K562 (cell line): ENCODE measurements at regions not wholly inside any gene's neighbourhood (a gene's known extent, or its start where the extent isn't known, plus 50 kb on each side); places are given as distances from the start of the nearest gene placed in this dataset.

Experiments used
- ATAC-seq: fragments of 200-7000 bp; cut with Tn5 transposase; 3 replicates; pipeline ENCODE4 v1.9.1; 2020; ENCODE audit warnings: moderate library complexity
- BruUV-seq: library from RNA; stranded (reverse); fragments of 400-500 nt; replicated peaks from 2 replicates; lab custom pipeline; 2021; lab: Mats Ljungman, UMichigan
- CTCF ChIA-PET: fragments of 300-600 bp; formaldehyde crosslinking; extraction: SDS; loops from one replicate; lab custom pipeline; 2021; ENCODE audit warnings: low intra/inter-chr PET ratio; lab: Yijun Ruan, JAX
- POLR2A ChIA-PET: fragments of 300-600, 350-650 bp; sonication (Branson Sonifier 250); formaldehyde crosslinking; extraction: SDS; loops from one replicate; lab custom pipeline; 2021; ENCODE audit warnings: antibody characterized with exemption, inconsistent platforms; lab: Yijun Ruan, JAX
- DNase-seq, 4 experiments: peaks; one replicate each; pipeline versions ENCODE4 v3.0.0 to v3.0.0-alpha.2; 2011 to 2018; ENCODE audit warnings: low spot score in 3 of 4, mixed read lengths in 3 of 4; ENCODE audit errors: extremely low read depth in 1 of 4
- FAIRE-seq: peaks from 2 replicates; lab custom pipeline; 2011; peaks lifted over from hg19 to GRCh38; lab: Jason Lieb, UNC
- H2AFZ ChIP-seq: 2 replicates; pipeline ENCODE4 v1.6.0; 2011; ENCODE audit warnings: low read depth, low read length, control low read depth, inconsistent platforms
- H3K27ac ChIP-seq: fragments of 200-600 bp; 3 replicates; pipeline ENCODE4 v1.8.0; 2011; ENCODE audit warnings: low read depth, mild to moderate bottlenecking, control low read depth, inconsistent platforms, low read length, moderate library complexity, mixed read lengths; ENCODE audit errors: extremely low read depth
- H3K27me3 ChIP-seq, 2 experiments: fragments of 300-600 bp in 1 of 2; 2 replicates in 1 of 2; 3 replicates in 1 of 2; pipeline versions ENCODE4 v1.6.0 to v1.8.0; 2011; ENCODE audit warnings: inconsistent platforms in 2 of 2, low read length in 2 of 2, mild to moderate bottlenecking in 1 of 2, mixed read lengths in 1 of 2, moderate library complexity in 1 of 2; ENCODE audit not compliant: control insufficient read depth in 2 of 2, insufficient read depth in 2 of 2
- H3K36me3 ChIP-seq: fragments of 300-600 bp; 3 replicates; pipeline ENCODE4 v1.8.0; 2011; ENCODE audit warnings: mild to moderate bottlenecking, low read length, inconsistent platforms; ENCODE audit not compliant: control insufficient read depth, insufficient read depth
- H3K4me1 ChIP-seq, 2 experiments: fragments of 200-600 bp in 1 of 2; replicated peaks in 1 of 2; 2 replicates in 1 of 2; 3 replicates in 1 of 2; pipeline versions ENCODE4 v1.5.1 to v1.8.0; 2011; ENCODE audit warnings: inconsistent platforms in 2 of 2, low read length in 2 of 2, mild to moderate bottlenecking in 1 of 2, mixed read lengths in 1 of 2, moderate library complexity in 1 of 2; ENCODE audit not compliant: control insufficient read depth in 2 of 2, insufficient read depth in 2 of 2
- H3K4me2 ChIP-seq: 2 replicates; pipeline ENCODE4 v1.6.1; 2011; ENCODE audit warnings: low read length, control low read depth, inconsistent platforms, mixed read lengths; ENCODE audit not compliant: insufficient read depth
- H3K4me3 ChIP-seq: fragments of 200-600 bp; sonication (generic), shearing (Covaris generic); 2 replicates; pipeline ENCODE4 v1.5.1; 2016; ENCODE audit warnings: control low read depth, inconsistent platforms
- H3K79me2 ChIP-seq: fragments of 200-600 bp; 3 replicates; pipeline ENCODE4 v1.8.0; 2011; ENCODE audit warnings: low read length, inconsistent platforms; ENCODE audit not compliant: control insufficient read depth, insufficient read depth
- H3K9ac ChIP-seq, 2 experiments: 2 replicates each; pipeline versions ENCODE4 v1.6.0 to v1.6.1; 2011; ENCODE audit warnings: low read depth in 2 of 2, low read length in 2 of 2, control low read depth in 1 of 2, inconsistent platforms in 1 of 2, mild to moderate bottlenecking in 1 of 2, mixed read lengths in 1 of 2; ENCODE audit not compliant: insufficient read depth in 1 of 2
- H3K9me1 ChIP-seq: one replicate; pipeline ENCODE4 v1.6.0; 2011; ENCODE audit warnings: inconsistent platforms, mild to moderate bottlenecking, low read length, moderate library complexity; ENCODE audit not compliant: control insufficient read depth, insufficient read depth
- H3K9me3 ChIP-seq: replicated peaks from 2 replicates; pipeline ENCODE4 v1.5.1; 2011; ENCODE audit warnings: low read depth, low read length, inconsistent platforms; ENCODE audit not compliant: control insufficient read depth, insufficient read depth
- H4K20me1 ChIP-seq: replicated peaks from 2 replicates; pipeline ENCODE4 v1.6.1; 2011; ENCODE audit warnings: low read length, inconsistent platforms, mixed read lengths; ENCODE audit not compliant: control insufficient read depth, insufficient read depth
- FOS ChIP-seq: IDR thresholded peaks from 3 replicates; pipeline ENCODE4 v1.6.1; 2011; ENCODE audit not compliant: insufficient read length; ENCODE audit errors: extremely low read depth
- GTF2B ChIP-seq: IDR thresholded peaks from 2 replicates; pipeline ENCODE4 v1.6.1; 2011; ENCODE audit not compliant: insufficient read length; ENCODE audit errors: extremely low read depth
- ILK ChIP-seq: fragments of 450-650 bp; IDR thresholded peaks from 2 replicates; pipeline ENCODE4 v1.6.1; 2016; ENCODE audit warnings: missing genetic modification characterization, low read depth, mild to moderate bottlenecking, missing compliant biosample characterization, moderate library complexity, borderline replicate concordance
- MLLT1 ChIP-seq, 2 experiments: fragments of 450-650 bp; IDR thresholded peaks; 2 replicates each; pipeline ENCODE4 v1.6.1; 2016
- NBN ChIP-seq: fragments of 450-650 bp; IDR thresholded peaks from 2 replicates; pipeline ENCODE4 v1.6.1; 2016; ENCODE audit warnings: low read depth, mild to moderate bottlenecking
- RREB1 ChIP-seq: fragments of 250-450 bp; sonication (Bioruptor Pico); IDR thresholded peaks from 2 replicates; pipeline ENCODE4 v1.4.0; 2020
- SMARCB1 ChIP-seq: IDR thresholded peaks from 2 replicates; pipeline ENCODE4 v1.6.1; 2011; ENCODE audit warnings: improper control_type of control experiment, low read depth; ENCODE audit not compliant: insufficient read length
- TAF15 ChIP-seq: fragments of 200-400 bp; formaldehyde crosslinking; IDR thresholded peaks from 2 replicates; pipeline ENCODE4 v1.6.1; 2017; ENCODE audit warnings: mild to moderate bottlenecking, low read depth, low read length, moderate library complexity
- TEAD1 ChIP-seq, 2 experiments: fragments of 450-650 bp in 1 of 2; sonication (generic) in 1 of 2; formaldehyde crosslinking; IDR thresholded peaks; 2 replicates each; pipeline versions ENCODE4 v1.4.0 to v1.8.0; 2020 to 2022; ENCODE audit warnings: mild to moderate bottlenecking in 2 of 2, missing genetic modification reagents in 1 of 2
- ZBTB9 ChIP-seq: fragments of 450-650 bp; formaldehyde crosslinking; IDR thresholded peaks from 2 replicates; pipeline ENCODE4 v1.4.0; 2020; ENCODE audit warnings: mild to moderate bottlenecking, moderate library complexity
- ZNF347 ChIP-seq: fragments of 450-650 bp; formaldehyde crosslinking; IDR thresholded peaks from 2 replicates; pipeline ENCODE4 v1.4.0; 2020; ENCODE audit warnings: low read depth, mild to moderate bottlenecking, moderate library complexity
- ZNF41 ChIP-seq: fragments of 250-450 bp; sonication (Bioruptor Pico); conservative IDR thresholded peaks from 2 replicates; pipeline ENCODE4 v1.4.0; 2020; ENCODE audit warnings: mild to moderate bottlenecking
- ZNF444 ChIP-seq: fragments of 250-450 bp; sonication (Bioruptor Pico); IDR thresholded peaks from 2 replicates; pipeline ENCODE4 v1.4.0; 2020; ENCODE audit warnings: mild to moderate bottlenecking, moderate library complexity
- WGBS: fragments of 100-300 bp; shearing (Covaris generic); methylation state at CpG from one replicate; pipeline ENCODE4 v1.1.6; 2016; ENCODE audit warnings: low coverage, mixed read lengths; ENCODE audit not compliant: insufficient coverage; ENCODE audit errors: missing lambda C conversion rate; 5-methylcytosine and 5-hydroxymethylcytosine counted together
- in situ Hi-C: fragments of 300-500 bp; cut with MboI; formaldehyde crosslinking; loops from 4 replicates; pipeline ENCODE4 v1.15.0; 2018; ENCODE audit warnings: inconsistent platforms, mixed read lengths
- intact Hi-C: fragments of 100-400 bp; cut with micrococcal nuclease; formaldehyde crosslinking; loops from 2 replicates; pipeline ENCODE4 v1.14.2; 2022

- FAIRE-seq = no peak
- BruUV-seq = no TSS peak
- intact Hi-C loops (no loop called here), in situ Hi-C loops (no loop called here)
- POLR2A ChIA-PET = no interaction called here
- H3K4me3 ChIP-seq = no peak overlapping the region
- no peaks in the 10 kb centered on the region for H4K20me1 ChIP-seq
- DNase-seq = no peak
- H3K4me2 ChIP-seq = no peak overlapping the region
- H3K79me2 ChIP-seq = no peaks in the 10 kb centered on the region
- no peaks in the 10 kb centered on the region for H3K27me3 ChIP-seq
- 0% methylated on average over 4 of the region's 4 CpGs for WGBS
- H3K36me3 ChIP-seq = no peaks in the 10 kb centered on the region
- H3K9me3 ChIP-seq = no peaks in the 10 kb centered on the region
- H3K27ac ChIP-seq = no peak overlapping the region
- no peak for ATAC-seq
- no peak overlapping the region for H2AFZ ChIP-seq
- H3K9ac ChIP-seq = no peak overlapping the region
- CTCF ChIA-PET = no interaction called here
- H3K4me1 ChIP-seq = no peaks in the 10 kb centered on the region
- H3K9me1 ChIP-seq = no peaks in the 10 kb centered on the region
- TF ChIP-seq ILK (tag) = no peak
- no peak for TF ChIP-seq NBN
- TF ChIP-seq SMARCB1 = no peak
- no peak for TF ChIP-seq ZNF444 (CRISPR knock-in tag)
- TF ChIP-seq ZBTB9 = no peak
- no peak for TF ChIP-seq ZNF347 (CRISPR knock-in tag)
- no peak for TF ChIP-seq MLLT1 (IDR thresholded peaks at IDR 0.05)
- no peak for TF ChIP-seq ZNF41 (CRISPR knock-in tag)
- no peak for TF ChIP-seq GTF2B
- no peak for TF ChIP-seq TEAD1 (CRISPR knock-in tag; IDR thresholded peaks at IDR 0.05)
- TF ChIP-seq FOS = no peak
- no peak for TF ChIP-seq TAF15
- no peak for TF ChIP-seq RREB1 (CRISPR knock-in tag)
Observed at GRCh38 chr3:174336784-174337183, 522.4 kb upstream of the NAALADL2 start.
